HepG2 (cell line): ENCODE measurements at regions not wholly inside any gene's neighbourhood (a gene's known extent, or its start where the extent isn't known, plus 50 kb on each side); places are given as distances from the start of the nearest gene placed in this dataset.

Experiments
- ATAC-seq: fragments of 200-7000 bp; cut with Tn5 transposase; 3 replicates; pipeline ENCODE4 v1.9.1; 2020; ENCODE audit warnings: mild to moderate bottlenecking, moderate library complexity
- BruUV-seq: library from RNA; stranded (reverse); fragments of 400-500 nt; replicated peaks from 2 replicates; lab custom pipeline; 2021; lab: Mats Ljungman, UMichigan
- CTCF ChIA-PET: fragments of 300-600 bp; formaldehyde crosslinking; extraction: SDS; loops from one replicate; lab custom pipeline; 2021; ENCODE audit warnings: low total read pairs, inconsistent platforms, low intra/inter-chr PET ratio; lab: Yijun Ruan, JAX
- POLR2A ChIA-PET: fragments of 350-600 bp; sonication (Branson Sonifier 250); formaldehyde crosslinking; loops from one replicate; lab custom pipeline; 2020; ENCODE audit warnings: antibody characterized with exemption, inconsistent platforms; lab: Yijun Ruan, JAX
- DNase-seq: peaks from one replicate; pipeline ENCODE4 v3.0.0-alpha.2; 2015; ENCODE audit warnings: low spot score
- FAIRE-seq: peaks from 3 replicates; lab custom pipeline; 2011; peaks lifted over from hg19 to GRCh38; lab: Jason Lieb, UNC
- H2AFZ ChIP-seq: one replicate; pipeline ENCODE4 v1.6.1; 2011; ENCODE audit warnings: low read length, inconsistent platforms
- H3K27ac ChIP-seq: fragments of 300-600 bp; 3 replicates; pipeline ENCODE4 v1.8.0; 2011; ENCODE audit warnings: mixed run types, mild to moderate bottlenecking, mixed read lengths, low read length, inconsistent platforms; ENCODE audit not compliant: insufficient read depth; ENCODE audit errors: extremely low read length
- H3K27me3 ChIP-seq, 2 experiments: fragments of 200-600 bp in 1 of 2; 2 replicates in 1 of 2; 3 replicates in 1 of 2; pipeline versions ENCODE4 v1.6.0 to v1.8.0; 2011; ENCODE audit warnings: low read length in 2 of 2, mild to moderate bottlenecking in 2 of 2, moderate library complexity in 2 of 2, inconsistent platforms in 1 of 2; ENCODE audit not compliant: insufficient read depth in 2 of 2, control insufficient read depth in 1 of 2
- H3K36me3 ChIP-seq, 2 experiments: fragments of 200-600 bp in 1 of 2; replicated peaks in 1 of 2; 2 replicates in 1 of 2; 3 replicates in 1 of 2; pipeline versions ENCODE4 v1.5.1 to v1.8.0; 2011; ENCODE audit warnings: low read length in 2 of 2, inconsistent platforms in 1 of 2; ENCODE audit not compliant: insufficient read depth in 2 of 2, control insufficient read depth in 1 of 2
- H3K4me1 ChIP-seq: 2 replicates; pipeline ENCODE4 v1.5.1; 2012; ENCODE audit warnings: low read length, inconsistent platforms; ENCODE audit not compliant: insufficient read depth
- H3K4me2 ChIP-seq: 2 replicates; pipeline ENCODE4 v1.6.0; 2011; ENCODE audit warnings: low read depth, low read length, inconsistent platforms
- H3K4me3 ChIP-seq, 3 experiments: fragments of 200-600 bp in 1 of 3; sonication (generic), shearing (Covaris generic) in 1 of 3; replicated peaks in 1 of 3; 2 replicates each; pipeline ENCODE4 v1.5.1; 2011 to 2016; ENCODE audit warnings: low read length in 3 of 3, inconsistent platforms in 2 of 3, low read depth in 2 of 3, mild to moderate bottlenecking in 2 of 3, control low read depth in 1 of 3, mixed read lengths in 1 of 3; ENCODE audit not compliant: insufficient read depth in 1 of 3
- H3K79me2 ChIP-seq: one replicate; pipeline ENCODE4 v1.6.1; 2011; ENCODE audit warnings: low read length, inconsistent platforms; ENCODE audit not compliant: insufficient read depth
- H3K9ac ChIP-seq: 2 replicates; pipeline ENCODE4 v1.6.0; 2011; ENCODE audit warnings: mild to moderate bottlenecking, low read depth, low read length, inconsistent platforms; ENCODE audit not compliant: insufficient read depth
- H3K9me3 ChIP-seq: 2 replicates; pipeline ENCODE4 v1.5.1; 2012; ENCODE audit warnings: mild to moderate bottlenecking, low read length
- H4K20me1 ChIP-seq: 2 replicates; pipeline ENCODE4 v1.6.0; 2011; ENCODE audit warnings: inconsistent platforms, mild to moderate bottlenecking, low read length, moderate library complexity; ENCODE audit not compliant: insufficient read depth
- HOMEZ ChIP-seq: IDR thresholded peaks from 2 replicates; pipeline ENCODE4 v1.6.1; 2016; ENCODE audit warnings: low read depth
- IRX3 ChIP-seq: sonication (generic); formaldehyde crosslinking; IDR thresholded peaks from 2 replicates; pipeline ENCODE4 v1.8.1; 2023; ENCODE audit warnings: mild to moderate bottlenecking, low read depth, missing genetic modification reagents, borderline replicate concordance
- JUND ChIP-seq: sonication (generic); formaldehyde crosslinking; IDR thresholded peaks from 2 replicates; pipeline ENCODE4 v1.8.0; 2022; ENCODE audit warnings: mild to moderate bottlenecking, missing genetic modification reagents
- MAF1 ChIP-seq: sonication (generic); formaldehyde crosslinking; IDR thresholded peaks from 2 replicates; pipeline ENCODE4 v1.5.0; 2020; ENCODE audit warnings: missing genetic modification reagents, borderline replicate concordance
- TFDP1 ChIP-seq: IDR thresholded peaks from 2 replicates; pipeline ENCODE4 v1.6.1; 2016; ENCODE audit warnings: missing compliant biosample characterization, missing genetic modification reagents, borderline replicate concordance
- TOPORS ChIP-seq: sonication (generic); formaldehyde crosslinking; IDR thresholded peaks from 2 replicates; pipeline ENCODE4 v1.8.0; 2023; ENCODE audit warnings: mild to moderate bottlenecking, missing genetic modification reagents
- ZBTB4 ChIP-seq: sonication (generic); formaldehyde crosslinking; IDR thresholded peaks from 2 replicates; pipeline ENCODE4 v1.4.0; 2020; ENCODE audit warnings: missing genetic modification reagents, mild to moderate bottlenecking, borderline replicate concordance
- ZNF10 ChIP-seq: sonication (generic); formaldehyde crosslinking; IDR thresholded peaks from 2 replicates; pipeline ENCODE4 v1.4.0; 2020; ENCODE audit warnings: mild to moderate bottlenecking, low read depth, missing genetic modification reagents, borderline replicate concordance
- ZNF280D ChIP-seq: sonication (generic); formaldehyde crosslinking; IDR thresholded peaks from 2 replicates; pipeline ENCODE4 v1.5.1; 2020; ENCODE audit warnings: mild to moderate bottlenecking, missing genetic modification reagents
- ZNF747 ChIP-seq: sonication (generic); formaldehyde crosslinking; IDR thresholded peaks from 2 replicates; pipeline ENCODE4 v1.8.1; 2023; ENCODE audit warnings: missing genetic modification reagents, mild to moderate bottlenecking, borderline replicate concordance
- WGBS: methylation state at CpG from one replicate; pipeline ENCODE4 v1.1.6; 2017; ENCODE audit warnings: low lambda C conversion rate; 5-methylcytosine and 5-hydroxymethylcytosine counted together
- in situ Hi-C: cut with HindIII; loops from 2 replicates; pipeline ENCODE4 v1.10.0; 2017; ENCODE audit warnings: low pct_unique_long_range_greater_than_20kb; ENCODE audit not compliant: extremely low pct_ligation_motif_present
- intact Hi-C: fragments of 100-400 bp; cut with micrococcal nuclease; formaldehyde crosslinking; loops from one replicate; pipeline ENCODE4 v1.10.0; 2022; ENCODE audit not compliant: unreplicated experiment

GRCh38 chr5:28576022-28576421, 1537.6 kb upstream of the CDH9 start (continued):
- TF ChIP-seq JUND (CRISPR knock-in tag): no peak
- TF ChIP-seq, all 625 proteins: peak for 0

GRCh38 chr5:28575368-28575767, 1537.0 kb upstream of the CDH9 start:
- no peak for DNase-seq
- no peaks in the 10 kb centered on the region for H3K4me1 ChIP-seq
- ChIA-PET CTCF (no interaction called here), POLR2A (no interaction called here)
- no peak overlapping the region for H3K4me3 ChIP-seq
- no peak for FAIRE-seq
- H3K9me3 ChIP-seq: peaks cover 11% of the 10 kb centered on the region; the same call in 1 of the 2 replicates
- no peak for TF ChIP-seq ZNF280D (CRISPR knock-in tag)
- no peak for TF ChIP-seq MAF1
- no peak for TF ChIP-seq ZNF747
- no peak for TF ChIP-seq IRX3 (CRISPR knock-in tag)
- no peak for TF ChIP-seq HOMEZ (CRISPR knock-in tag)
- no peak for TF ChIP-seq ZNF10 (CRISPR knock-in tag)
- TF ChIP-seq ZBTB4: no peak
- TF ChIP-seq TFDP1 (CRISPR knock-in tag): no peak
- TF ChIP-seq TOPORS (CRISPR knock-in tag): no peak
- intact Hi-C loops (loop anchor here (5.0 kb wide), 1 partner anchor 233 kb away; no protein-coding TSS in a partner anchor), in situ Hi-C loops (no loop called here)
- H3K4me2 ChIP-seq: no peak overlapping the region
- no peaks in the 10 kb centered on the region for H3K36me3 ChIP-seq
- H2AFZ ChIP-seq: no peak overlapping the region
- H3K9ac ChIP-seq: no peak overlapping the region
- H3K27ac ChIP-seq: no peak overlapping the region
- no peaks in the 10 kb centered on the region for H3K27me3 ChIP-seq
- no TSS peak for BruUV-seq
- no peaks in the 10 kb centered on the region for H3K79me2 ChIP-seq
- ATAC-seq: no peak
- 62% methylated on average over 3 of the region's 7 CpGs for WGBS
- no peaks in the 10 kb centered on the region for H4K20me1 ChIP-seq
